Muscle layer of colon (tissue), 2 donors: ENCODE measurements at regions not wholly inside any gene's neighbourhood (a gene's known extent, or its start where the extent isn't known, plus 50 kb on each side); places are given as distances from the start of the nearest gene placed in this dataset.

Experiments used
- H3K27ac ChIP-seq: one replicate; pipeline ENCODE4 v1.7.0; 2013; ENCODE audit warnings: low read depth, mild to moderate bottlenecking, low read length, moderate library complexity
- H3K27me3 ChIP-seq, 2 donors: one replicate each; pipeline ENCODE4 v1.7.0; 2013; ENCODE audit warnings: low read length in 2 of 2, mild to moderate bottlenecking in 2 of 2; ENCODE audit not compliant: insufficient read depth in 2 of 2, control insufficient read depth in 1 of 2
- H3K36me3 ChIP-seq: one replicate; pipeline ENCODE4 v1.7.0; 2013; ENCODE audit warnings: mild to moderate bottlenecking, low read length; ENCODE audit not compliant: insufficient read depth
- H3K4me1 ChIP-seq: one replicate; pipeline ENCODE4 v1.7.0; 2013; ENCODE audit warnings: mild to moderate bottlenecking, low read length; ENCODE audit not compliant: insufficient read depth
- H3K4me3 ChIP-seq, 2 donors: one replicate each; pipeline ENCODE4 v1.7.0; 2013; ENCODE audit warnings: low read length in 2 of 2, low read depth in 1 of 2, mild to moderate bottlenecking in 1 of 2, moderate library complexity in 1 of 2
- H3K9ac ChIP-seq: one replicate; pipeline ENCODE4 v1.7.0; 2013; ENCODE audit warnings: low read length
- H3K9me3 ChIP-seq: one replicate; pipeline ENCODE4 v1.7.0; 2013; ENCODE audit warnings: mild to moderate bottlenecking, low read length
- donor health status: abdominal sarcoma.
- donor health status: Adenocarcinoma of cecum.

DNA sequence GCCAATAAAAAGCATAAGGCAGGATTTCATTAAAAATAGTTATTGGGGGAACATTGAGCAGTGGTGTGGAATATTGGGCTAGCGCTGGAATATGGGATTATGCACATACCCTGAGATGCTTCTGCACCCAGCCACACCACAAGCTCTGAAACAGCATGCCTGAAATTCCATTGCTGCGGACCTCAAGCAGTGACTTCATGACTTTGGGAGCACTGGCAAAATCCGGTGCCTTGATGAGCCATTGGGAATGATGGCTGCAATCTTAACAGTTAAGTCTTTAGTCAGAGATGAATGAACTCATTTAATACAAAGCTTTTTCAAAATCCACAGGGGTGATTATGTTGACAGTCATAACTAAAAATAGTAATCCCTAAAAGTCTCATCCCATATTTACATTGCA lies 274.7 kb upstream of the MTPN start:
- no peaks in the 10 kb centered on the region for H3K9me3 ChIP-seq
- H3K27ac ChIP-seq: no peak overlapping the region

DNA sequence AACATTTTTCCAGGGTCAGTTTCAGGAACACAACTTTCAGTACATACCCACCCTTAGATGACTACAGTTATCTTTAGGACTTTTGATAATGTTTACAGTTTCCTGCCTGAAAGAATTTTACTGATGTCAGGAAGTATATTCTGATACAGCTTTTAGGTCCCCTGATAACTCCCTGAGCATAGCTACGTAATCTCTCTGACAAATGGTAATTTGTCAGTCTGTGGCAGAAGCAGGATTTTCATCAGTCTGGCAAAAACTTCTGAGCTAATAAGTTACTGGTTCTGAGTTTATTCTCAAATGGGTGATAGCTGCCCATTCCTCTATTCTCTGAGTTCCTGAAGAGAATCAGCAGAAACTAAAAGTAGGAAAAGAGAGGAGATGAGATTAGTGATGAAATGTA lies 270.1 kb upstream of the MTPN start:
- Histone ChIP-seq H3K9me3 (no peaks in the 10 kb centered on the region), H3K4me3 (no peak overlapping the region), H3K4me1 (no peaks in the 10 kb centered on the region), H3K9ac (no peak overlapping the region), H3K27ac (no peak overlapping the region), H3K36me3 (no peaks in the 10 kb centered on the region), H3K27me3 (no peaks in the 10 kb centered on the region)

More for the DNA sequence above, 274.7 kb upstream of the MTPN start:
- H3K36me3 ChIP-seq: no peaks in the 10 kb centered on the region
- no peaks in the 10 kb centered on the region for H3K4me1 ChIP-seq
- H3K4me3 ChIP-seq: no peak overlapping the region
- H3K27me3 ChIP-seq: no peaks in the 10 kb centered on the region
- H3K9ac ChIP-seq: no peak overlapping the region

DNA sequence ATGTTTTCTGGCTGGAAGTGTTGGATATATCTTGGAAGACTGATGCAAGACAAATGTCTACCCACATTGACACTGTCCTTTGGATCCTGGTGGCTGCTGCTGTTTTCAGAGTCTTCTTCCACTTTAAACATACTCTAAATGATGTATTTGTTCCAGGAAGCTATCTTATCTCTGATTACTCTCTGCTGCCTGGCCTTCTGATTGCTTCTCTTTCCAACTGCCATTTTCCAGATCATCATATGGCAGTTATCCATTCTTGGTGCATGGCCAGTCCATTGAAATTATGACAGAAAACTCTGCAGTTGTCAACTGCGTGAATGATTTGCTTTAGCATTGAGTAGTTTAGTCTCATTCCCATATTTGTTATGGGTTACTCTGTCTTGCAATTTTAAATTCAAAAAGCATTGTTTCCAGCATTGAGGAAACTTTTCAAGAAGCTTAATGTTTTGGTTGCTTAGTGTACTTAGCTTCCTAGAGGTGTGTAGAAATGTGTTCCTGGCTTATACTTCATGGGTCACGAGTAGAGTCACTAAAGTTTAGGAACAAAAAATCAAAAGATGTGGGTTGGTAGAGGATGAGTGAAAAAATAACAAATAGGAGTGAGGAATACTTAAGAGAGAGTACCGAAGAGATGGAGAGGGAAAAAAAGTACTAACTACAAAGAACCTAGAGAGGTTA lies 268.3 kb upstream of the MTPN start:
- no peaks in the 10 kb centered on the region for H3K27me3 ChIP-seq
- H3K4me3 ChIP-seq: no peak overlapping the region
- H3K9me3 ChIP-seq: no peaks in the 10 kb centered on the region
- no peak overlapping the region for H3K9ac ChIP-seq
- no peaks in the 10 kb centered on the region for H3K4me1 ChIP-seq
- H3K36me3 ChIP-seq: no peaks in the 10 kb centered on the region
- no peak overlapping the region for H3K27ac ChIP-seq

DNA sequence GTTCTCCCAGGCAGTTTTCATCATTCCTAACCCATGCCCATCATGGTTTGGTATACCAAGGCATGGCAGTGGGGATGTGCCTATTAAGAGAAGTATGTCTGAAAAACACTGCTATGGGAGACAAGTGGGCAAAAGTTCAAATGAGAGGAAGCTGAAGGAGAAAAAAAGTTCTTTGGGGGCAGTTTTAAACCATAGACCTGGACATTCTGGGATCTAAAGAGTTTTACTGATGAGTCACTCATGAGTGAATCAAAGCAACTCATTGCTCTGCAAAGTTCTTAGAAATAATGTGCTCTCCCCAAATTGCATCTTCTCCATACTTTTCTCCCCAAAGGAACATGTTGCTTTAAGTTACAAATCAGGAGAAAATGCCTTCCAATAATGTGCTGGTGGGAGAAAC lies 256.9 kb upstream of the MTPN start:
- no peaks in the 10 kb centered on the region for H3K27me3 ChIP-seq
- H3K36me3 ChIP-seq: no peaks in the 10 kb centered on the region
- H3K9ac ChIP-seq: no peak overlapping the region
- H3K4me1 ChIP-seq: no peaks in the 10 kb centered on the region
- no peak overlapping the region for H3K27ac ChIP-seq
- H3K9me3 ChIP-seq: no peaks in the 10 kb centered on the region
- no peak overlapping the region for H3K4me3 ChIP-seq

DNA sequence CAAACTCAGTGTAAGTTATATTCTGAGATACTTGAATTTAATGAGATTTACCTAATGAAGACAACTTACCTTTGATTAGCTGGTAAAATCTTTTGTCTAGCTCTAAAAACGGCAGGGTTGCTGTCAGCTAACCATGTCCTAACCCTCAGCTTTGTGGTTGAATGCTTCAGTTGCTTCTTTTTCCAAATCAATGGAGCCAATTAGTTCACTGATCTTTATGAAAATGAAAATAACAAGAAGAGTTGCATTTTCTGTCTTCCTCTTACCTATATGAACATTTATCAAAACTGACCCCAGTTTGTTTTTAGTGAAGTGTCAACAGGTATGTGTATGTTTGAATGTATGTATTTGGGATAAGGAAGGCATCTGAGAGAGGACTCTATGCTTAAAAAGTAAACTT lies 253.1 kb upstream of the MTPN start:
- Histone ChIP-seq H3K9me3 (no peaks in the 10 kb centered on the region), H3K4me1 (no peaks in the 10 kb centered on the region), H3K4me3 (no peak overlapping the region), H3K9ac (no peak overlapping the region), H3K27me3 (no peaks in the 10 kb centered on the region), H3K27ac (no peak overlapping the region), H3K36me3 (no peaks in the 10 kb centered on the region)

DNA sequence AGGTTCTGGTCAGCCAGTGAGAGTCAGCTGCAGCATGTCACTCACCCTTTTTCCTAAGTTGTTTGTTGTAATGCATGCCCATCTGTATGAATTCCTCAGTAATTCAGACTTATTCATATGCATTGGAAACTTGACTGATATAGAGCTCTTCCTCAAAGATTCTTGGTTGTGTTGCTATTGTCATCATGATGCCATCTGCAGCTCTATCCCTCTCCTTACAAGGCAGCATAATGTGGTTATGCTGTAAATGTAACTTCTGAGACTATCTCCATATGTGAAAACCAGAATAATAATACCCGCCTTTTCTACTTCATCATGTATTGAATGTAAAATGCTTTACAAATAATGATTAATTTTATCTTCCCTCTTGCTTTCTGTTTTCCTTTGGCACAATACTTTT lies 252.6 kb upstream of the MTPN start:
- no peaks in the 10 kb centered on the region for H3K4me1 ChIP-seq
- no peaks in the 10 kb centered on the region for H3K9me3 ChIP-seq
- no peak overlapping the region for H3K9ac ChIP-seq
- H3K36me3 ChIP-seq: no peaks in the 10 kb centered on the region
- no peak overlapping the region for H3K4me3 ChIP-seq
- no peak overlapping the region for H3K27ac ChIP-seq
- no peaks in the 10 kb centered on the region for H3K27me3 ChIP-seq

DNA sequence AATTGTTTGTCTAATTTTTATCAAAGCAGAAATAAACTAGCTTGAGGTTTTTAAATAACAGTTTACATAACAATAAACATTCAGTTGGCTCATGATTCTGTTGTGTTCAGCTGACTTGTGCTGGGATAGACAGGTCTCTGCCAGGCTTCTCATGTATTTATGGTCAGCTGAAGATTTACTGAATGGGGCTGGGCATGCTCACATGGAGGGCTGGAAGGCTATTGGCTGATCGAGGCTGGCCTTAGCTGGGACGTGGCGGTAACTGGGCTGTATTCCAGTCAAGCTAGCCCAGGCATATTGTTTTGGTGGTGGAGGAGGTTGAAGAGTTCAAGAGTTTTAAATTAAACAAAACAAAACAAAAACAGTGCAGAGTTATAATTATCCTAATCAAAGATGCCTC lies 251.0 kb upstream of the MTPN start:
- H3K36me3 ChIP-seq: no peaks in the 10 kb centered on the region
- H3K4me1 ChIP-seq: no peaks in the 10 kb centered on the region

DNA sequence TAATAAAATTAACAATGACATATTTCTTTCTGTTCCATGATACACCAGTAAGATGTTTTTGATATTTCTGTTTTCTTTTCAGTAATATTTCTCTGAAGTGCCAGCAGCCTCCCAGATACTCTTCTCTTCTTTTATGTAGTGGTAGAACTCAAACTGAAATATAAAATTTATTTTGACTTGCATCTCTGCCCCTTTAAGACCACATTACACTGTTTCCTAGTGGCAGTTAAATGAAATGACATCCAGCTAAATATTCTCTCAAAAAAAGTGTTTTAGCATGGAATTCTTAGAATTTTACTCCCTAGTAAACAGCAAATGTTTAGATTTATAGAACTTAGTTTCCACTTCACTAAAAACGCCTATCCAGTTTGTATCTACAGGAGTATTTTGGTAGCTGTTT lies 237.2 kb upstream of the MTPN start:
- no peaks in the 10 kb centered on the region for H3K4me1 ChIP-seq
- no peaks in the 10 kb centered on the region for H3K9me3 ChIP-seq
- H3K36me3 ChIP-seq: no peaks in the 10 kb centered on the region
- H3K27me3 ChIP-seq: no peaks in the 10 kb centered on the region
- no peak overlapping the region for H3K27ac ChIP-seq
- no peak overlapping the region for H3K9ac ChIP-seq
- H3K4me3 ChIP-seq: no peak overlapping the region

More for the DNA sequence above, 251.0 kb upstream of the MTPN start:
- no peak overlapping the region for H3K9ac ChIP-seq
- no peaks in the 10 kb centered on the region for H3K9me3 ChIP-seq
- H3K27ac ChIP-seq: no peak overlapping the region
- H3K27me3 ChIP-seq: no peaks in the 10 kb centered on the region
- no peak overlapping the region for H3K4me3 ChIP-seq

DNA sequence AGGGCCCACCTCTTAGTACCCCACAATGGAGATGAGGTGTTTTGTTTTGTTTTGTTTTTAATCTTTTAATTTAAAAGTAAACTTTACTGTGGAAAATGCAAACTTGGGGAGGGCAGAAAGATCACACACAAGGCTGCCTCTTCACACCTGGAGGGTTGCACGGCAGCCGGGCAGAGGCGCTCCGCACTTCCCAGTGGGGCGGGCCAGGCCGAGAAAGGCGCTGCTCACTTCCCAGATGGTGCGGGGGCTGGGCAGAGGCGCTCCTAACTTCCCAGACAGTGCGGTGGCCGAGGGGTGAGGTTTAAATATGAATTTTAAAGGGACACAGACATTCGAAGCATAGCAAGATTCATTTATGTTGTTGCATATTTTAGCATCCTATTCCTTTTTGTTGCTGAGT lies 235.9 kb upstream of the MTPN start:
- no peak overlapping the region for H3K27ac ChIP-seq
- H3K4me3 ChIP-seq: no peak overlapping the region
- H3K4me1 ChIP-seq: no peaks in the 10 kb centered on the region
- H3K27me3 ChIP-seq: no peaks in the 10 kb centered on the region
- no peaks in the 10 kb centered on the region for H3K36me3 ChIP-seq
- no peaks in the 10 kb centered on the region for H3K9me3 ChIP-seq
- H3K9ac ChIP-seq: no peak overlapping the region

DNA sequence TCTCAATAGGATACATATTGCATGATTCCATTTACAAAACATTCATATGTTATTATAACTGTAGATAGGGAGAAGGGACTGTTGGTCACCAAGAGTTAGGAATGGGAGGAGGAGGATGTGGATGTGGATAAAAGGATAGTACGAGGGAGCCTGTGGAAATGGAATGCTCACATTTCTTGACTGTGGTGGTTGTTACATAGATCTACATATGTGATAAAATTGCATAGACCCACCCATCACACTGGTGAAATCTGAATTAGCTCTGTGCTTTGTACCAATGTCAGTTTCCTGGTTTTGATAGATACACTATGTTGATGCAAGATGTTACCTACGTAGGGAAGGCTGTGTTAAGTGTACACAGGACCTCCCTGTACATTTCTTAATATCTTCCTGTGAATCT lies 233.5 kb upstream of the MTPN start:
- no peaks in the 10 kb centered on the region for H3K36me3 ChIP-seq

DNA sequence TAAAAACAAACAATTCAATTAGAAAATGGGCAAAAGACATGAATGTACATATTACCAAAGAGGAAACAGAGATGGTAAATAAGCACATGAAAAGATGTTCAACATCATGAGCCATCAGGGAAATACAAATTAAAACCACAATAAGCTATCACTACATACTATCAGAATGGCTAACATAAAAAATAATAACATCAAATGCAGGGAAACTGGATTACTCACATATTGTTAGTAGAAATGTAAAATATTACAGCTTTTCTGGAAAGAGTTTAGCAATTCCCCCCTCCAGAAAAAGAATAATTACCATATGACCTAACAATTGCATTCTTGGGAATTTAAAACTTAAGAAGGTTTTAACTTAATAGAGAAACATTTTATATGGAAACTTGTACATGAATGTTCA lies 232.9 kb upstream of the MTPN start:
- H3K4me1 ChIP-seq: no peaks in the 10 kb centered on the region
- no peak overlapping the region for H3K27ac ChIP-seq
- no peaks in the 10 kb centered on the region for H3K36me3 ChIP-seq
- H3K9ac ChIP-seq: no peak overlapping the region
- H3K4me3 ChIP-seq: no peak overlapping the region
- no peaks in the 10 kb centered on the region for H3K9me3 ChIP-seq
- no peaks in the 10 kb centered on the region for H3K27me3 ChIP-seq

More for the DNA sequence above, 233.5 kb upstream of the MTPN start:
- H3K27me3 ChIP-seq: no peaks in the 10 kb centered on the region
- H3K9me3 ChIP-seq: no peaks in the 10 kb centered on the region
- H3K27ac ChIP-seq: no peak overlapping the region
- no peaks in the 10 kb centered on the region for H3K4me1 ChIP-seq
- H3K4me3 ChIP-seq: no peak overlapping the region
- no peak overlapping the region for H3K9ac ChIP-seq

DNA sequence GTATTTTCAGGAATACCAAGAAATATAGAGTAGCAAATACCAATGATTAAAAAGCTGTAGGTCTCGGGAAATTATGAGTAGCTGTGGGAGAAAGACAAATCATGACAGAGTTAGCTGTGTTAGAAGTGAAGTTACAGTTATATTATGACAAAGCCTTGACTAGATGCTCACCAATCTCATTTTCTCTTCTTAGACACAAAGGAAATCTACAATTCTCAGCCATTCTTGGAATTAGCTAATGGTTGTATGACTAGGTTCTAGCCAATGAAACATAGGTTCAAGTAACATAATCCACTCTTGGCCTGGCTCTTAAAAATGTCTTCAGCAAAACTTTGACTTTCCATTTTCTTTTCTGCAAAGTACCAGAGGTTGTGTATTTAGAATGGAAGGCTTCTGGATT lies 228.8 kb upstream of the MTPN start:
- no peaks in the 10 kb centered on the region for H3K27me3 ChIP-seq
- no peaks in the 10 kb centered on the region for H3K36me3 ChIP-seq
- H3K4me3 ChIP-seq: no peak overlapping the region
- no peaks in the 10 kb centered on the region for H3K9me3 ChIP-seq
- H3K27ac ChIP-seq: no peak overlapping the region
- no peak overlapping the region for H3K9ac ChIP-seq
- no peaks in the 10 kb centered on the region for H3K4me1 ChIP-seq
